ENCODE measurements at regions not wholly inside any gene's neighbourhood (a gene's known extent, or its start where the extent isn't known, plus 50 kb on each side); places are given as distances from the start of the nearest gene placed in this dataset.

DNA sequence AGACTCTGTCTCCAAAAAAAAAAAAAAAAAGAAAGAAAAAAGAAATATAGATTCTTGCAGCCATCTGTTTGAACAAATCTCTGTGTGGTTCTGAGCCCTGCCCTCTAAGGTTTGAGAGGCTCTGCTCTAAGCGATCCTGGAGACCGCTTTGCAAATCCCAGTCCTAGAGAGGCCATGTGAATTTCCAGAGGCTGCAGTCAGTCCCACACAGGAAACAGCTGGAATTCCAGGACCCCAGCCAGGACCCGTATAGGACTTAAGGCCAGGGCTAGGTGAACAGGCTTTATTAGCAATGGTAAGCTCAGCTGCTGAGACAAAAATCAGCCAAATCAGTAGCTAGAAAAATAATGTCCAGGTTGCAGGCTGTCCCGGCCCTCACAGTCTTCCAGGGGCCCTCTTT is 154.8 kb downstream of the RPS24 start:
- no peak for DNase-seq

DNA sequence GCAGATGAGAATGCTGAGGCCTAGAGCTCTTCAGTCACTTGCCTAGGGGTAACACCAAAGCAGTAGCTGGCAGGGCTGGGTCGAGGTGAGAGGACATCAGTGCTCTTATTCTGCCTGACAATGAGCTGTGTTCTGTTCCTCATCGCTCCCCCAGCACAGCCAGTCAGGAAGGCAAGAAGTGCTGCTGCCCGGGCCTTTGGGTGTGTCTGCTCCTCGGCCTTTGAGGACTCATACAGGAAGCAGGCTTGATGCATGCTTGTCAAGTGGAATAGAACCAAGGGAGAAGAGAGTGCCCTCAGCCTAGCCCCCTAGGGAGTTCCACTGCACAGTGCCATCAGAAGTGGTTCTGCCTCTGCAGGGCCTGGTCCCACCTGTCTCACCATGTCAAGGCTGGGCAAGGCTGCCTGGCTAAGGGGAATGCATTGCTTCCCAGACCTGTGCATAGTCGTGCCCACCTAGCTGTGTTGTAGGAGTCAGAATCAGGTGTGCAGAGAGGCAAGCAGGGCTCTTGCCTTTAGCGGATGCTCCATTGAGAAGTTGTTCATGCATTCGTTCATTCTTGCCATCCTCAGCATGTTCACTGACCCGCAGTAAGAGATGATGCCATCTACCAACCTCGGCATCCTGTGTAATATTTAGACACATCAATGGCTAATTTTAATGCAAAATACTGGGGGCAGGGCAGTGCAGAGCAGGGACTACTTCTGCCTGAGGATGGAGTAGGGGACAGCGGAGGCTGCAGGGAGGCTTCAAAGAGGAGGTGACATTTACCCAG is 156.6 kb downstream of the RPS24 start:
- no peak for DNase-seq

DNA sequence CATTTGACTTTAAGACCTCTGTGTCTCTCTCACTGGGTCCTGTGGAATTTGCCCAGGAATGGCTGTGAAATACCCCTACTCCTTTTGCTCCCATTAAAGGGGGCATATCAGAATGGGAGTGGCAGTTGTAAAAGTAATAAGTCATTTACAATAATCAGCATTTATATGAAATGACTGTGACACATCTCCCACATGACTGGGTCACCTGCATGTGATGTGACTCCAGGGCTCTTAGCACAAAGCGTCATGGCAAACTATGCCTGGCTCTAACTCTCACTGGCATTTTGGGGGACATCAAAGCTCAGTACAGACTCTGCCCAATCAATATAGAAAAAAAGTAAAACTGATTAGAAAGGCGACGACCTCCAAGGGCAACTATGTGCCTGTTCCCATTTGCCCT is 157.6 kb downstream of the RPS24 start:
- DNase-seq, result no peak

DNA sequence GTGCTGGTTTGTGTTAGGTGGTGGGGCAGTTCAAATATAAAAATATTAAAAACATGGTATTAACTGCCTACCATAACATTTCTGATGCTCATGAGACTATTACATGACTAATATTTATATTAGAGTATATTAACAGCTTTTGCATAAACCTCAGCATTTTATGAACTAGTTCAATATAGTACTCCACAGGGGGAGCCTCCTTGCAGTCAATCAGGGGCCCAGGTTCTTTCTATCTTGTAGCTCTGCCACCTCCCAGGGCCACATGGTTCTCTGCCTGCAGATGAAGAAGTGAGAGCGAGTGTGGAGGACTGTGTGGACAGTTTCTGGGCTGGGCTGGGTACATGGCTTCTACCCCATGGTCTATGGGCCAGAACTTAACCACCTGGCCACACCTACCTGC is 159.5 kb downstream of the RPS24 start:
- DNase-seq, result no peak

DNA sequence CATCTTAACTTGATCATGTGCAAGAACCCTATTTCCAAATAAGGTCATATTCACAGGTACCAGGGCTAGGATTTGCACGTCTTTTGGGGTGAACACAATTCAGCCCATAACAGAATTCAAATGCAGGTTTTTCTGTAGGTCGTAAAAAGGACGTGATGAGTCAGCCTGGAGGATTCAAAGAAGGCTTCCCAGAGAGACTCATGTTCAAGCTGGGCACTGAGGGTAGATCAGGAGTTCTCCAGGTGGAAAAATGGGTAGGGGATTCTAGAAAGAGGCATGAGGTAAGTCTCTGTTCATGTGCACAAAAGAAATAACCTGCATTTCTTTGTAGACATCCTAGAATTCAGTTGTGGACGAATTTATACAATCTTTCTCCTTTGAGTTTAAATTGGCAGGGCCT is 160.4 kb downstream of the RPS24 start:
- DNase-seq, result no peak

DNA sequence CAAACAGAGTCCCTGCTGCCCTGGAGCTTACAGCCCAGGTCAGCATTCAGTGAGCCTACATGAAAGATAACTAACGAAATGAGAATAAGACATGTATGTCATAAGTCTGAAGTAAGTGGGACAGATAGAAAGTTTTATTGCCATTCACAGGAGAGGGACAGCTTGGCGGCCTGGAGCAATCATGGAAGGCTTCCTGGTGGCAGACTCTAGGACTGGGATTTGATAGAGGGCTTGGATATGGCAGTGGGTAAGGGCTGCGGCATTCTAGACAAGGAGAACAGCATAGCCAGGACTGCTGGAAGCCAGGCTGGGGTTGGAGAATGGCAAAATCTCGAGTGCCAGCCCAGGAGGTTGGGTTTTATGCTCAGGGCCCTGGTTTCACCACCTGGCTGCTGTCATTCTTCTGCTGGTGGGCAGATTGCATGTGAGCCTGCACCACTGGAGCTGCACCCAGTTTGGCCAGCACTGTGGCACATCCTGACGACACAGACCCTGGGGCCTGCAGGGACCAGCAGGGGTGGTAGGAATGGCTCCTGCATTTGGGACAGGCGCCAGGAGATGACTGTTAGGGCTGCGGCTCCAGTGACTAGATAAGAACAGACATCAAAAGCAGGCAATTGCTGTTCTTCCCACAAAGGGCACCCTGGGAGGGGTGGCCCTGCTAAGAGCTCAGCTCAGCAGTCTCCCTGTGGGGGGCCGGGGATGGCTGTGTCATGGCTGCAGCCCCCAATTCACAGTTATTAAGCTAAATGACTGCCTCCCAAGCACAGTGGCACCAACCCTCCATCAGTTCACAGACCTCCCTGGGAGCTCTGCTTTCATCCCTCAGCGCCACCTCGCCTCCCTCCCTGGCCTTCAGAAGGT is 161.1 kb downstream of the RPS24 start:
- no peak for DNase-seq

DNA sequence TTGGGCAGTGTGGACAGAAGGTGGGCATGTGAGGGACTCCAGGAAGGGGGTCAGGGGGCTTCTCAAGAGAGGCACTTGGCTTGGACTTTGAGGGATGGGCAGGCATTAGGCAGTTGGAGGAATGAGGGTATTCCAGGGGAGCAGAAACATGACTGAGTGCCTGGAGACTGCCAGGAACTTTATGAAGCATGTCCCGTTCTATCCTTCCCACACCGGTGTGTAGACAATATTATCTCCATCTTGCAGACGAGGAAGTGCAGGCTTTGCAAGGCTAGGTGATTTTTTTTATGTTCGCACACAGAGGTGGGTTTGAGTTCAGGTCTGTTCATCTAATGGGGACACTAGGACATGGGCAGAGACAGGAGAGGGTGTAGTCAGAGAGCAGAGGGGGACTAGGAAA is 162.7 kb downstream of the RPS24 start:
- no peak for DNase-seq

DNA sequence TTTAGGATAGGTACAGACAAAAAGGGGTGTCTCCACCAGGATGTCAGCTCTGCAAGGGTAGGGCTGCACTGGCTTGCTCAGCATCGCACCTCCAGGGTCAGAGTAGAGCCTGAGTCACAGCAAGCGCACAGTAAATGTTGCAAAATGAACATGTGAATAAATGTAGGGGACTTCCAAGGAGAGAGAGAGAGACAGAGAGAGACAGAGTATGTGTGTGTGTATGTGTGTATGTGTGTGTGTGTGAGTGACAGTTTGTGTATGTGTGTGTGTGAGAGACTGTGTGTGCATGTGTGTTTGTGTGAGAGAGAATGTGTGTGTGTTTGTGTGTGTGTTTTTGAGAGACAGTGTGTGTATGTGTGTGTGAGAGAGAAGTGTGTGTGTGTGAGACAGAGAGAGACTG is 163.3 kb downstream of the RPS24 start:
- peak; percentile 46 to 51 (median 48) for DNase-seq

DNA sequence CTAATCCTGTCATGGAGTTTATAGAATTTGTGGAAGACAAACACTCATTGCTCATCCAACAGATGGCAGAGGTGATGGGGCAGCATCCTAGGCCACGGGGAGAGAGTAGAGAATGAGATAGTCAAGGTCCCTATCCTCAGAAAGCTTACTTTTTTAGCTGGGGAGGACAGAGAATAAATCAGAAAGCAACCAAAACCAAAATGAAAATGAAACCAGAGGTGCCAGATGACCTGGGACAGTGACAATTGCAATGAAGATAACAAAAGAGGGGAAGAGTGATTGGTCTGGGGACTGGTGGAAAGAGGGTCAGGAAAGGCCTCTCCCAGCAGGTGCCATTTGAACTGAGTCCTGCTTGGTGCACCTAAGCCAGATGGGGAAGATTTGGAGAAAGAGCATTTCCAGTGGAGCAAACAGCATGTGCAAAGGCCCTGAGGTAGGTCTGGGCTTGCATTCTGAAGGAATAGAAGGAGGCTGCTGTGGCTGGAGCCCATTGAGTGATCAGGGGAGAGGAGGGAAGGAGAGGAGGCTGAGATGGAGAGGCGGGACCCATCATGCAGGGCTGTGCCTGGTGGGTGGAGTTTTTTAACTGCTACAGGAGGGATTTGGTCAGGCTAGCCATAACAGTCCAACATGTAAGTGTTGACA is 164.1 kb downstream of the RPS24 start:
- DNase-seq, result no peak

DNA sequence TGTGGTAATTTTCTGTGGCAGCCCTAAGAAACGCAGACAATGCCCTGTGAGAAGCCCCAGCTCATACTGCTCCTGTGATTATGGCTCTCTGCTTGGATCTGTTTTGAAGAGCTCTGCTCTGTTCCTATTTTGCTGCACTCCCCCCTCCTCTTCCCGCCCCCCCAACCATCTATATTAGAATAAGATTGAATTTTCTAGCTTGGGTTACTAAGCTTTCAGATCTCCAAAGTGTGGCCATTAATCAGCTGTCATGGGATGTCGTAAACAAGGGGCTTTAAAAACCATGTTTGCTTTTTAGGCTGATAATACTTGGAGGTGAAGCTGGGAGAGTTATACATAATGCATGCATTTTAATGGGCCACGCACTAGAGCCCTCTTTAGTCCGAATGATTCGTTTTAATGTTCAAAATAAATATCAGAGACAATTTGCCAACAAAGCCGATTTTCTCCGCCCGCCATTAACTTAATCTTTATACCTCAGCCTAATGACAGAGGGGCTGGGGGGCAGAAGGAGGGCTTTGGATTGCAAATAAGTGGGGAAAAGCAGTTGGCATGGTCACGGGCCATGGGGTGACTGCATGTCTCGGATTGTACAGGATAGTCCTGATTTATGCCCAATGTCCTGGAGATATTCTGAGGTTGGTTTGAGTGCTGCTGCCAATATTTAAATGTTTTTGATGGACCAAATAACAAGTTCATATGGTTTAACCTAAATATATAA is 165.5 kb downstream of the RPS24 start:
- DNase-seq, result no peak

DNA sequence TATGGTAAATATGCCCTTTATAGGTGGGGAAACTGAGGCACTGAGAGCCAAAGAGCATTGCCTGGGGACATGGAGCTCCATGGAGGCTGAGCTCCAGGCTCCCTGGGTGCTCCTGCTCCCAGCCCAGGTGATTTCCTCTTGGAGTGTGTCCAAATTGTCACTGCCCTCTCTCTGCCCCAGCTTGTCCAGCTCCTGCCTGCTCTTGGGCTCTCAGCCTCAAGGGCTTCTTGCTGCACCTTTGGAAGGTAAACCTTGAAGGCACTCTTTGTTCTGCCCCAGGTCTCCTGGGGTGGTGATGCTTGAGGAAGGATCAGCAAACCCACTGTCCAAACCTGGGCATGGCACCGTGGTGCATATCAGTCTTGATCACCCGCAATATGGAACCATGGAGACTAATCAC is 166.1 kb downstream of the RPS24 start:
- DNase-seq, result no peak

DNA sequence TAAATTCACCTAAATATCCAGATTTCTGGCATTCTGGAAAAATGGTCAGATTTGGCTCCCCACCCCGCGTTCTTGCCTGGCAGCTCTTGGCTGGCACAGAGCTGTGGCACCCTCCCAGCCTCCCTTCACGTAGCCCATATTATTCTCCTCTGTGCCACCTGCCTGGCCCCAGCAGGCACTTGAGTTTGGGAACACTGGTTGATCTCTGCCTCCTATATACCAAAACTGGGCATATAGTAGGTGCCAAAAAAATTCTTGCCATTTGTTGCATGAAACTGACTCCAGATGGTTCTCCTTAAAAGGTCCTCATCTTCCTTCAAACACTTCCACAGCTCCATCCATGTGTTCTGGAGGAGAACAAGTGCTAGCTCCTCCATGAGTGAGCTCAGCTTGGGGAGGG is 167.0 kb downstream of the RPS24 start:
- DNase-seq, result no peak

DNA sequence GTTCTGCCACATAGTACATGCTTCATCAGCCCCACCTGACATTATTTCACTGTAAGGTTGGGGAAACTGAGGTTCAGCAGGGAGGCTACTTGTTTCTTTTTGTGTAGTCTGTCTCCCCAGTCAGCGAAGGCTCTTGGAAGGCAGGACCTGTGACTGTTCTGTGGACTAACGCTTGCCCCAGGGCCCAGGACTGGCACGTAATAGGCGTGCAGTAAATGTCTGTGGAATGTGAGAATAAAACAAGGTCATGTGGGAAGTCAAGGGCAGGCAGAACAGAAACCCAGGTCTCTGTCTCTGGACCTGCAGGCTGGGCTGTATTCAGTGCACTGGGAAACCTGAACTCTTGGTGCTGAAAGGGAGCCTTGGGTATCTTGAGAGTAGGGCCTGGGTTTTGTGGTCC is 168.7 kb downstream of the RPS24 start:
- no peak for DNase-seq

DNA sequence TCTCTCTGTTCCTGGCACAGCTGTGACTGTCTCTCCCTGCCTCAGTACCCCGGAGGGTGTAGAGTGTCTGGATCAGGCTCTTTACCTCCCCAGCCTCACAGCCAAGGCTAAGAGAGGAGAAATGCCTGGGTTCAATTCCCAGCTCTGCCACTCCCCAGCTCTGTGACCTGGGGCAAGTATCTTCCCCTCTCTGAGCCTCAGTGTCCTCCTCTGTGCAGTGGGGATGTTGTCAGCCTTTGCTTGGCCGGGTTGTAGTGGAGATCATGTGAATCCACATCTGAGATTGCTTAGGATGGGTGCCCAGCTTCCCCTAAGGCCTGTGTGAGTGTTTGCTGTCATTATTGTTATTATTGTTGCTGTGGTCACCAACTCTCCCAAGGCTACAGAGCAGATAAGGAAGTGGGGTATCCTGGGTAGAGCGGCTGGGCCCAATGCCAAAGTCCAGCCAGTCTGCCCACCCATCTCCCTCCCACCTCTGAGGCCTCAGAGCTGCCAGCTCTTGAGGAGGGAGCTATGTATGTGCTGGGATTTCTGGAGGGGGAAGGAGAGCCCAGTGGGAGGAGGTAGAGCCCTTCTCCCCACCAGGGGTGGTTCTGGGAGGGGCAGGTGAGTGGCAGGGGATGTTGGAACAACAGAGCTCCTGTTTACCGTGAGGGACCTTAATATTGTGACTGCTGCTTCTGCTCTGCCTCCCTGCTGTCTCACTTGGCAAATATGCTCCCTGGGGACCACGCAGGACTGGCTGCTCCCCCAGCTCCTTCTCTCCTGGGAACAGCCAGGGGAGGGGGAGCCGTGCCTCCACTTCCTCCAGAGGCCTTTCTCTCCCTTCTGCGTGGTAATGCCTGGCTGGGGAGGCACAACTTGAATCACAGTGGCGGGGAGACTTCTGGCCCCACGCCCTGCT is 170.5 kb downstream of the RPS24 start:
- DNase-seq, result peak; percentile 43 to 63 (median 54)

DNA sequence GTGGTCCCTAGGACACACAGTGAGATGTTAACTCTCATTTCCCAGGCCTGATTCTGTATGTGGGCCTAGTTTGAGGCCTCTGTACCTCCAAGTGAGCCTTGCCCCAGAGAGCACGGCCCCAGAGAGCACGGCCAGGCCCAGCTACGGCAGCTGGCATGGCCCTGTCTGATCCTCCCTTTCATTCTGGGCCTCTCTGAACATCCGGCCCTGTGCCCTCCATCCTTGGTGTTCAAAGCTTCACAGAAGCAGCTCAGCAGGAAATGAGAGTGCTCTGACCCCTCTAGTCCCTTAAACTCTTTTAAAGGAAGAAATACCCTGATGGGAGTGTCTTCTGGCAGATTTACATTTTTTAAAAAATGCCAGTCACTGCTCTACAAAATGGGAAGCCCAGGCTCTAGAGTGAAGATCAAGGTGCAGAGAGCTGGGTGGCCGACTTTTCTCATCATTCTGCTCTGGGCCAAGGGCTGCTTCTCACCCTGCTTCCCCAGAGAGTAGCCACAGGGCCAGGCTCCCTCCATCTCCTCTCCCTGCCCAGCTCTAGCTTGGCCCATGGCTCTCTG is 171.9 kb downstream of the RPS24 start:
- no peak for DNase-seq

DNA sequence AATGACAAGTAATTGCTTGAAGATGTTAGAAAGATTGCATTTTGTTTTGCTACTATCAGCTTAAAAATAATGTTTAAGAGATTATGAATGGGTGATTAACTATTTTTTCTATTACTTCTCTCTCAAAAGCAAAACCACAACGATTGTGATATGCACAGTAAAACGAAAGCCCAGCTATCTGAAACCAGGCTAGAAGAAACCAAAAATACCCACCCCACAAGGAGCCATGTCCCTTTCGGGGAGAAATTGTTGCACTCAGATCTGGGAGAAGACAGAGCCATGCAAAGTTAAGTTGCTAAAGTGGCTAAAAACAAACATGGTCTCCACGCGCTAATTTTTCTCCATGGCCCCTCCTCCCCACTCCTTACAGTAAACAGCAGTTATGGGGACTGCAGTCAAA is 173.6 kb downstream of the RPS24 start:
- no peak for DNase-seq

DNA sequence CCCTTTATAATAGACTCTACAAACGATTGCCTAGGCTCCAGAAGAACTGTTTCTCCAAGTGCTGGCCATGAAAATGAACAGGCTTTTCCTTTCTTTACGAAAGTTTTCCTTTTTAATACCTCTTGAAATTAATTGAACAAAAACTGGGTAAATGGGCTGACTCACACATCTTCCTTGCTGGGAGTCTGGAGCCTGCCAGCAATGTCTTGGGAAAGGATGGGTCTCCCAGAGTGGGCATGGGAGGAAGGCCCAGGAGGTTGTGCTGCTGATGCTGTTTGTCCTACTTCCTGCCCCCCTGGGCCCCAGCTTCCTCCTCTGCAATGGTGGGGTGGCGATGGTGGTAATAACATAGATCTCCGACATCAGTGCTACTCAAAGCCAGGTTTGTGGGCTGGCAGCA is 174.1 kb downstream of the RPS24 start:
- DNase-seq, result no peak

DNA sequence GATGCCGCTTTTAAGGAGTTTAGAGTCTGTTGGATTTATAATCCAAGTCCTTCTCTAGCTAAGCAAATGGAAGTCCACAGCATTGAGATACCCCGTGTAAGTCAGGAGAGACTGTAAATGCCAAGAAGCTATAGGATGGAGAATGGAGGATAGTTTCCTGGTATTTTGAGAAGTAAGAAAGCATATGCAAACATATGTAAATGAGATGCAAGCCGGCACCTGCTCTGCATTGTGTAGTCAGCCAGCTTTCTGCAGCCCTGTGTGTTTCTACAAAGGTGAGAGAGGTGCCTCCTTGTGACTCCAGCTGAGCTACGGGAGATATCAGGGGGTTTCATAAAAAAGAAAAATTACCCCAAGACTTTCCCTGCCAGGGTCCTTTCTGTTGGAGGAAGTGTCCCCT is 176.3 kb downstream of the RPS24 start:
- no peak for DNase-seq

DNA sequence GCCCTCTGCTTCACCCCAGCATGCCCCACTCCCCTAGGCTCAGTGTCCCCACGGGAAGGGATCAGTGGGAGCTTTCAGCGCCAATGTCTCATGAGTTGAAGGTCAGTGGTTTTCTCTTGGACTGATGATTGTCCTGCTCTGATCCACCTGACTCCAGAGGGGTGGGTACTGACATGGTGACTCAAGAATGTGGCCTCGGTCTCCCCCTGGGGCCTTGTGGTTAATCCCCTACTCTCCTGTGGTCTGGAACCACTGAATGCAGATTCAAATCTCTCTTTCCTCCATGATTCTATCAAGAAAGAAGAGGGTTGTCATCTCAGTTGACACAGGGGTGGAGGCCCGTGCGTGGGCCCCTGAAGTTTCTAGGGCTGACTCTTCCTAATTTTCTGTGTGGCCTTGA is 176.9 kb downstream of the RPS24 start:
- no peak for DNase-seq

DNA sequence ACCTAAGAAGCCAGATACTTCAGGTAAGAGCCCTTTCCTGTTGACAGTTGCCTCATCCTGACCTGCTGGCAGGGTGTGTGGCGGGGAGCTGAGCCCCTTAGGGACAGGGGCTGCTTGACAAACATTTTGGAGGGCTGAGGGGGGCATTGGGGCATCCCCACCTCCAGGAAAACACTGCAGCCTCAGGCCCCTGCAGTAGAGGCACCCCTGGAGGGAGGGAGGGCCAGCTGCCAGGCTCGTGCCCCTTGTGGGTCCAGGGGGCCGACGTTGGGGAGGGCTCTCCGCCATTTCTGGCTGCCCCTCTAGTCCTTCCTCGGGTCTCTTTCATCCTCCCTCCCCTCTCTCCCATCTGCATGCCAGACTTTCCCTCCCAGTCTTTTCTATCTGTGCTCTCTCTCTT is 177.3 kb downstream of the RPS24 start:
- no peak for DNase-seq

DNA sequence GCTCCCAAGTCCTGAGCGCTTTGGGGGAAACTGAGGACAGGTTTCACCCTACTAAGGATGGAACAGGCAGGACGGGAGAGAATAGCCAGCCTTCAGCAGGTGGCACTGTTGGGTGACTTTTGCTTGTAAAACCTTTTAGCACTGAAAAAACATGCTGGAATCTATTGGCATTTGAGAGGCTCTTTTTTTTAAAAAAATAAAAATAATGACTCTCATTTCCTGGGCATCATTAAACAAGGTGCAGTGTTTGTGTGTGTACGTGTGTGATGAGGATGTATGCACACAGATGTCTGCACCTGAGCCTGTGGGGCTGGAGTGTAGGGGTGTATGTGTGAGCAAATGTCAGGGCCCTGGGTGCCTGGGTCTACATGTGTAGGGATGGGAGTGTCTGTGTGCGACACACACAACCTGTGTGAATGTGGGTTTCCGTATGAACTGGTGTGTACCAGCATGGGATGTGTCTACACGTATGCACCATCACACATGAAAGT is 177.9 kb downstream of the RPS24 start:
- DNase-seq, result peak; percentile 50 to 63 (median 61)

All from suppressor macrophage treated with lipopolysaccharide for 1 hour (primary cell).